Mesendoderm (in vitro differentiated cells): ENCODE measurements at regions not wholly inside any gene's neighbourhood (a gene's known extent, or its start where the extent isn't known, plus 50 kb on each side); places are given as distances from the start of the nearest gene placed in this dataset.

Source experiments
- DNase-seq: peaks from one replicate; pipeline ENCODE4 v3.0.0; 2013
- H2AK5ac ChIP-seq: 2 replicates; pipeline ENCODE4 v1.6.1; 2013; ENCODE audit warnings: low read length, inconsistent platforms
- H2BK120ac ChIP-seq: 2 replicates; pipeline ENCODE4 v1.6.1; 2013; ENCODE audit warnings: low read depth, mild to moderate bottlenecking, low read length, moderate library complexity, mixed read lengths
- H2BK15ac ChIP-seq: replicated peaks from 2 replicates; pipeline ENCODE4 v1.6.1; 2013; ENCODE audit warnings: low read depth, mild to moderate bottlenecking, moderate library complexity
- H2BK5ac ChIP-seq: 2 replicates; pipeline ENCODE4 v1.6.1; 2013; ENCODE audit warnings: low read length, inconsistent platforms
- H3K18ac ChIP-seq: 2 replicates; pipeline ENCODE4 v1.6.1; 2013; ENCODE audit warnings: mild to moderate bottlenecking, low read length, mixed read lengths
- H3K23ac ChIP-seq: one replicate; pipeline ENCODE4 v1.6.1; 2013; ENCODE audit warnings: low read length
- H3K27ac ChIP-seq: 2 replicates; pipeline ENCODE4 v1.5.1; 2013; ENCODE audit warnings: low read depth, mild to moderate bottlenecking, inconsistent platforms, low read length, moderate library complexity
- H3K27me3 ChIP-seq: 2 replicates; pipeline ENCODE4 v1.6.1; 2013; ENCODE audit warnings: low read length, control low read depth, mild to moderate bottlenecking, inconsistent platforms; ENCODE audit not compliant: insufficient read depth, poor library complexity
- H3K36me3 ChIP-seq: 2 replicates; pipeline ENCODE4 v1.6.1; 2013; ENCODE audit warnings: low read length, inconsistent platforms; ENCODE audit not compliant: control insufficient read depth, insufficient read depth
- H3K4ac ChIP-seq: one replicate; pipeline ENCODE4 v1.6.1; 2013; ENCODE audit warnings: low read depth, mild to moderate bottlenecking, low read length, moderate library complexity
- H3K4me1 ChIP-seq: 2 replicates; pipeline ENCODE4 v1.6.1; 2013; ENCODE audit warnings: low read depth, low read length, inconsistent platforms; ENCODE audit not compliant: control insufficient read depth
- H3K4me2 ChIP-seq: 2 replicates; pipeline ENCODE4 v1.6.1; 2013; ENCODE audit warnings: low read length
- H3K4me3 ChIP-seq: 2 replicates; pipeline ENCODE4 v1.5.1; 2013; ENCODE audit warnings: mild to moderate bottlenecking, low read length
- H3K56ac ChIP-seq: one replicate; pipeline ENCODE4 v1.6.1; 2013; ENCODE audit warnings: low read length
- H3K79me1 ChIP-seq: 2 replicates; pipeline ENCODE4 v1.6.1; 2013; ENCODE audit warnings: low read length, inconsistent platforms
- H3K79me2 ChIP-seq: 2 replicates; pipeline ENCODE4 v1.6.1; 2013; ENCODE audit warnings: mild to moderate bottlenecking, low read length; ENCODE audit not compliant: control insufficient read depth, insufficient read depth
- H3K9ac ChIP-seq: 2 replicates; pipeline ENCODE4 v1.6.1; 2013; ENCODE audit warnings: low read length, inconsistent platforms
- H4K5ac ChIP-seq: one replicate; pipeline ENCODE4 v1.6.1; 2013; ENCODE audit warnings: low read length
- H4K8ac ChIP-seq: one replicate; pipeline ENCODE4 v1.6.1; 2013; ENCODE audit warnings: low read depth, mild to moderate bottlenecking, control low read depth, low read length, moderate library complexity
- WGBS: extraction: QIAGEN DNeasy Blood & Tissue Kit; methylation state at CpG from one replicate; pipeline ENCODE4 v1.1.7; 2013; ENCODE audit warnings: low lambda C conversion rate, missing lambda C conversion rate; ENCODE audit not compliant: insufficient coverage; ENCODE audit errors: extremely low coverage; 5-methylcytosine and 5-hydroxymethylcytosine counted together

DNA sequence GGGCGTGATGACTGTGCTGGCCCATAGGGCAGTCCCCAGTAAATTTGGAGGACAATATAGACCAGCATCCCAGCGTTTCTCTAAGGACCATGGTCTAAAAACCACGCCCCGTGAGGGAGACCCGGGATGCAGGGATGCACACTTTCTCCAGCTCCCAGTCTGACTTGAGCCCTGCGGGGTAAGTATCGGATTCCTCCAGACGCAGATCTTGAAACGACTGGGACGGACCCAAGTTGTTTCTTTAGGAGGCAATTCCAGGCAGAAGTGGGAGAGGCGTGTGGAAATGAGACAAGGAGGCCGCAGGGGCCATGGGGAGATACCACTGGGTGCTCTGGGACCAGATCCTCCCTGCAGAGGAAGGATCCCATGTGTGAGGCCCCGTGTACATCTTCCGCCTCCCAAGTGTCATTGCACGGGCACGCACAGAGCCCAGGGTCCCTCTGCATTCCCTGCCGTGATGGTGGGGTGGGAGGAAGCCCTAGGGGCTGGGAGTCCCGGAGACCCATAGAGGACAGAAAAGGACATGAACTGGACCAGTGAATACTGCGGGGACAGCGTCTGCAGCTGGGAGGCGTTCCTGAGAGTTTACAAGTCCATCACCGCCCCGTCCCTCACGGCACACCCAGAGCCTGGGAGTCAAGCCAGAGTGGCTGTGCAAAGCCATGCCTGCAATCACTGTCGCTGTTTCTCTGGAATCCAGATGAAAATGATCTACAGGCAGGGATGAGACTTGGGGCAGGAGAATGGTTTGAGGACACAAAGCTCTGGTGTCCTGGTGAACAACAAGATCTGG is 522.9 kb downstream of the CDH26 start:
- WGBS = no CpG with 5 or more reads among the region's 25 CpGs
- DNase-seq = no peak
- Histone ChIP-seq H4K8ac (no peak overlapping the region), H2BK15ac (no peak overlapping the region), H2AK5ac (no peak overlapping the region), H3K79me1 (no peaks in the 10 kb centered on the region), H3K27me3 (no peaks in the 10 kb centered on the region), H3K36me3 (no peaks in the 10 kb centered on the region), H3K4me3 (no peak overlapping the region), H3K9ac (no peak overlapping the region), H2BK5ac (no peak overlapping the region), H3K4me1 (no peaks in the 10 kb centered on the region), H3K79me2 (no peaks in the 10 kb centered on the region), H2BK120ac (no peak overlapping the region), H4K5ac (no peak overlapping the region), H3K23ac (no peak overlapping the region), H3K56ac (no peak overlapping the region), H3K27ac (no peak overlapping the region), H3K4ac (no peak overlapping the region), H3K4me2 (no peak overlapping the region), H3K18ac (no peak overlapping the region)

DNA sequence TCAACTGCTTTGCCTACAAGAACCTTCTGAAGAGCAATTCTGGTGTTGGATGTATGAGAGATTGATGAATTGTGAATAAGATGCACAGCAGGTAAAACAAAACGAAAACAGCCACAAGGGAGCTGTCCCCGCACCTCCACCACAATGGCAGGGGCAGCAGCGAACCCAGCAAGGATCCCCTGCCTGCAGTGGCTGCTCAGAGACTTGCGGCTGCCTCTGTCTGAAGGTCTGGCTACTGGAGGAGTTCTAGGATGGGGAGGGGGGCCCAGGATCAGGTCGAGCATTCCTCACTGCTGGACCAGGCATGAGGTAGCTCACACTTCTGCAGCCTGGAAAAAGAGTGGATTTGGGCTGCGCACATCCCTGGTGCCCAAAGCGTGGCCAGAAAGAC is 523.5 kb downstream of the CDH26 start:
- Histone ChIP-seq H3K79me2 (no peaks in the 10 kb centered on the region), H2BK120ac (no peak overlapping the region), H3K27me3 (no peaks in the 10 kb centered on the region), H3K18ac (no peak overlapping the region), H3K56ac (no peak overlapping the region), H3K4me2 (no peak overlapping the region), H3K79me1 (no peaks in the 10 kb centered on the region), H4K5ac (no peak overlapping the region), H3K9ac (no peak overlapping the region), H3K23ac (no peak overlapping the region), H2BK15ac (no peak overlapping the region), H2BK5ac (no peak overlapping the region), H2AK5ac (no peak overlapping the region), H3K4ac (no peak overlapping the region), H3K27ac (no peak overlapping the region), H3K4me1 (no peaks in the 10 kb centered on the region), H3K4me3 (no peak overlapping the region), H4K8ac (no peak overlapping the region), H3K36me3 (no peaks in the 10 kb centered on the region)
- no CpG with 5 or more reads among the region's 7 CpGs for WGBS
- no peak for DNase-seq

GRCh38 chr20:60482221-60483008 is 524.2 kb downstream of the CDH26 start:
- H4K5ac ChIP-seq = no peak overlapping the region
- no peak overlapping the region for H3K56ac ChIP-seq
- no peak overlapping the region for H2BK5ac ChIP-seq
- H2AK5ac ChIP-seq = no peak overlapping the region
- no peaks in the 10 kb centered on the region for H3K36me3 ChIP-seq
- no peak overlapping the region for H3K4ac ChIP-seq
- no peak overlapping the region for H4K8ac ChIP-seq
- no peak overlapping the region for H3K4me3 ChIP-seq
- H3K4me2 ChIP-seq = no peak overlapping the region
- H3K27me3 ChIP-seq = no peaks in the 10 kb centered on the region
- no peak overlapping the region for H3K23ac ChIP-seq
- H3K79me1 ChIP-seq = no peaks in the 10 kb centered on the region
- no peak overlapping the region for H2BK15ac ChIP-seq
- H2BK120ac ChIP-seq = no peak overlapping the region
- WGBS = no CpG with 5 or more reads among the region's 16 CpGs
- H3K18ac ChIP-seq = no peak overlapping the region
- no peak for DNase-seq
- no peak overlapping the region for H3K9ac ChIP-seq
- H3K4me1 ChIP-seq = no peaks in the 10 kb centered on the region
- H3K79me2 ChIP-seq = no peaks in the 10 kb centered on the region
- no peak overlapping the region for H3K27ac ChIP-seq

GRCh38 chr20:60483371-60483770 is 525.1 kb downstream of the CDH26 start:
- H3K36me3 ChIP-seq = no peaks in the 10 kb centered on the region
- DNase-seq = no peak
- no peaks in the 10 kb centered on the region for H3K79me2 ChIP-seq
- H3K4me1 ChIP-seq = no peaks in the 10 kb centered on the region
- H4K5ac ChIP-seq = no peak overlapping the region
- H3K4ac ChIP-seq = no peak overlapping the region
- no CpG with 5 or more reads among the region's 1 CpG for WGBS
- no peak overlapping the region for H2BK15ac ChIP-seq
- no peak overlapping the region for H3K23ac ChIP-seq
- H3K18ac ChIP-seq = no peak overlapping the region
- H3K4me2 ChIP-seq = no peak overlapping the region
- H3K27ac ChIP-seq = no peak overlapping the region
- H2BK120ac ChIP-seq = no peak overlapping the region
- H4K8ac ChIP-seq = no peak overlapping the region
- no peak overlapping the region for H2BK5ac ChIP-seq
- no peaks in the 10 kb centered on the region for H3K79me1 ChIP-seq
- H3K9ac ChIP-seq = no peak overlapping the region
- no peak overlapping the region for H2AK5ac ChIP-seq
- no peak overlapping the region for H3K4me3 ChIP-seq
- H3K56ac ChIP-seq = no peak overlapping the region
- H3K27me3 ChIP-seq = no peaks in the 10 kb centered on the region

DNA sequence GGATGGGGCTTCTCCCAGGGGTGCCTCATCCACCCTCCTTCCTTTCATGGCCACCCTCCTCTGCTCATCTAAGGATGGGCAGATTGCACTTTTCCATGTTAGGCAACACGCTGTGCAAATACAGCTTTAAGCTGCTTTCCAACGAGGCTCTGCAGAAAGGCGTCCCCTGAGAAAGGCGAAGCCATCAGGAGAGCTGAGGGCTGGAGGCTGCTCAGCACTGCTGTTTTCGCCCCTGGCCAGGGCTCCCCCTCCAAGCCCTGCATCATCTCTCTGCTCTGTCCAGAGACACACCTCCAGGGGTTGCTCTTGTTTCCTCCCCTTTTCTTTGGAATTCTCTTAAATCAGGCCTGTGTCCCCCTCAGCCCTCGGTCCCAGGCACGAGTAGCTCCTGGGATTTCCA is 526.1 kb downstream of the CDH26 start:
- Histone ChIP-seq H3K4me1 (no peaks in the 10 kb centered on the region), H4K8ac (no peak overlapping the region), H3K27me3 (no peaks in the 10 kb centered on the region), H3K4me3 (no peak overlapping the region), H3K56ac (no peak overlapping the region), H3K79me1 (no peaks in the 10 kb centered on the region), H3K9ac (no peak overlapping the region), H3K23ac (no peak overlapping the region), H2AK5ac (no peak overlapping the region), H3K36me3 (no peaks in the 10 kb centered on the region), H4K5ac (no peak overlapping the region), H3K18ac (no peak overlapping the region), H3K4ac (no peak overlapping the region), H3K27ac (no peak overlapping the region), H2BK5ac (no peak overlapping the region), H3K79me2 (no peaks in the 10 kb centered on the region), H2BK15ac (no peak overlapping the region), H3K4me2 (no peak overlapping the region), H2BK120ac (no peak overlapping the region)
- no CpG with 5 or more reads among the region's 7 CpGs for WGBS
- DNase-seq = no peak
